ENCODE measurements at regions not wholly inside any gene's neighbourhood (a gene's known extent, or its start where the extent isn't known, plus 50 kb on each side); places are given as distances from the start of the nearest gene placed in this dataset.

DNA sequence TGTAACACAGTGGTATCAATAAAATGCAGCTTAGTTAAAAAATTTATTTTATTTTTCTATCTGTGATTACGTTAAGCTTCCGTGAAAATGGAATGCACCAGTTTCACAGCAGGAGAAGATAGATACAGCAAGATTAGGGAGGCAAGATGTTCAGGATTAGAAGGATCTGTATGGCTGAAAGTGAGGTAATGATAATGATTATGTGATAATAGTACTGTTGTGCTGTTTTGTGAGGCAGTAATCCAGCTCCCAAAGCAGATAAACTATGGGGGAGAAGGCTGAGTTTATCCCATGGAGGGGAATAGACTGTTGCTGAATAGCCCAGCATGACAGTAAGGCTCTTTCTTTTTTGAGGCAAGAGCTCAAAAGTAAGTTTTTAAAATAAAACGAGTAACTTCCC lies 216.1 kb upstream of the PRPS1L1 start:
- DNase-seq (ENCODE audit: low read depth) = no peak

- DNase-seq (ENCODE audit: low read depth) = no peak
These were observed 222.5 kb upstream of the PRPS1L1 start for GRCh38 chr7:18250133-18250532.

GRCh38 chr7:18257711-18258110 lies 230.1 kb upstream of the PRPS1L1 start:
- no peak for DNase-seq (ENCODE audit: low read depth)

GRCh38 chr7:18262058-18262457 lies 233.5 kb upstream of the HDAC9 start:
- DNase-seq (ENCODE audit: low read depth) = no peak

DNA sequence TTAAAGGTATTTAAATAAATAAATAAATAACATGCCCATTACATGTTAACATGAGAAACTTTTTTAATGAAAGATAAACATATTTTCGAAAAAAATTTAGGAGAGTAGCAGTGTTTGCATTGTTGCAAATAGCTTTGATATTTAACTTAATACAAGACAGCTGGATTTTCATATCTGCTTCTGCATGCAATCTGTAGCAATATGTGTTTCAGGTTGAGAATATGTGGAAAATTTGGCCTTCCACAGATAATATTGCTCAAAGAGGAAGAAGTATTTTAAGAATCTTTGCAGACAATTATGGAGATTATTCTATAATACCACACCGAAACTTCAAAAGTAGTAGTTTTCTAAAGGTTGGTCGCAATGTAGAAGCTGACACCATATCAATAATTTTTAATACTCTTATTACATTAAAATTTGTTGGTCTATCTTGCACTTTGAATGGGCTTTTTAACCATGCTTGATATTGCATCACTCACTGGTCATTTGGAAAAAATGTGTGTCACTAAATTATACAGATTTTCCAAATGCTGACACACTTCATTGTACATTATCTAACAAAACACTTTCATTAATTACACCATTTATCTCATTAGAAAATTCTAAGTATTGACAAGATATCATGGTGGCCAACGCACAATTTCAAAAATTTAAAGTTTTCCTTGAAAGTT lies 229.8 kb upstream of the HDAC9 start:
- no peak for DNase-seq (ENCODE audit: low read depth)

- no peak for DNase-seq (ENCODE audit: low read depth)
These were observed 227.0 kb upstream of the HDAC9 start for GRCh38 chr7:18268571-18268970.

- no peak for DNase-seq (ENCODE audit: low read depth)
These were observed 219.2 kb upstream of the HDAC9 start for GRCh38 chr7:18276380-18276779.

DNA sequence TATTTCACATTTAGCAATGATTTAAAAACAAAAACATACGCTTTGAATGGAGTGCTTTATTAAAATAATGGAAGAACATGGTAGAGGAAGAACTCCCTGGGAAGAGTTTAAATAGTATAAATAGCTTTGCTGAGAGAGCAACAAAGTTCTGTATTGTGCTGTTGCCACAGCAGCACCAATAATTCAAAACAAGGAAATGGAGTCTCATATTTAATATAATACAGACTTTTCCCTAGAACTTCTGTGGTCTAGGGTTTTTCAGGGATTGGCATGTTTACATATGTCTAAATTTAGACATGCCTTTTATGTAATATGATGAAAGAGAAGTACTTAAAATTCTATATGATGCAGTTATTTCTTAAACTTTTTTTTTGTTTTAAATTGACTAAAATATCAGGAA lies 217.2 kb upstream of the HDAC9 start:
- no peak for DNase-seq (ENCODE audit: low read depth)

- no peak for DNase-seq (ENCODE audit: low read depth)
These were observed 212.5 kb upstream of the HDAC9 start for GRCh38 chr7:18283045-18283444.

DNA sequence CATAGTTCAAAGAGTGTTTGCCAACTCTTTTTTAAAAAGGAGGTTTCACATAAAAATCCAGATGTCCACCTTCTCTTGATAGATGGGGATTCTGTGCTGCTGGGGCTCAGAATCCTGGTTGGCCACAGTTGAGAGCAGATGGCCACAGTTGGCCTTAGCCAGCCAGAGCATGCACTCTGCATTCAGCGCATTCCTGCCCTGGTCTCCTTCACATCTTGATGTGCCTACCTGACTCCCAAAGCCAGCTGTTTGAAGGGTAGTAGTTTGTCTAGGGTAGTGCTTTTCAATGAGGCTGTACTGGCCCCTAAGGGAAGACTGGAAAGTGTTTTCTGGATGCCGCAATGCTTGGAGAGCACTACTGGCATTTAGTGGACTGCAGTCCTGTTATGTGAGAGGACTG lies 208.1 kb upstream of the HDAC9 start:
- DNase-seq (ENCODE audit: low read depth) = no peak

GRCh38 chr7:18288322-18289037 lies 207.1 kb upstream of the HDAC9 start:
- no peak for DNase-seq (ENCODE audit: low read depth)

DNA sequence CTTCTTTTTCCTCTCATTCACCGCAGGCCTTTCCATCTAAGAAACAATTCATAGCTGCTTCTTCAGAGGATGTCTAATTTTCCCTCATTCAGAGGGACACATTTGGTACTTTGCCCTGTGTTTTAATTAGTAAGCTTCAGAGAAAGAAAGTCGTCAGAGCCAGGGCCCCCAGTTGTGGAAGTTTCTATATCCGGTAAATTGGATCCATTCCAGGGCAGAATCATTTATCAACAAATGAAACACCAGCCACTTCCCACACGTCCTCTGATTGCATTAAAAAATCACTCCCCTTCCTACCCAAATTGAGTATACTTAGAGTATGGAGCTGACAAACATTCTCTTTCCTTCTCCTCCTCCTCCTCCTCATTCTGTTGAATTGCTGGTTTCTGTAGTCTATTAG lies 205.8 kb upstream of the HDAC9 start:
- DNase-seq (ENCODE audit: low read depth) = no peak

GRCh38 chr7:18290223-18290622 lies 205.3 kb upstream of the HDAC9 start:
- no peak for DNase-seq (ENCODE audit: low read depth)

- DNase-seq (ENCODE audit: low read depth) = no peak
These were observed 204.7 kb upstream of the HDAC9 start for GRCh38 chr7:18290865-18291264.

- no peak for DNase-seq (ENCODE audit: low read depth)
These were observed 203.0 kb upstream of the HDAC9 start for GRCh38 chr7:18292584-18292983.

GRCh38 chr7:18293759-18294158 lies 201.8 kb upstream of the HDAC9 start:
- DNase-seq (ENCODE audit: low read depth) = no peak

- DNase-seq (ENCODE audit: low read depth) = no peak
These were observed 201.1 kb upstream of the HDAC9 start for GRCh38 chr7:18294411-18294810.

GRCh38 chr7:18295781-18296423 lies 199.6 kb upstream of the HDAC9 start:
- no peak for DNase-seq (ENCODE audit: low read depth)

GRCh38 chr7:18302097-18302496 lies 193.5 kb upstream of the HDAC9 start:
- no peak for DNase-seq (ENCODE audit: low read depth)

DNA sequence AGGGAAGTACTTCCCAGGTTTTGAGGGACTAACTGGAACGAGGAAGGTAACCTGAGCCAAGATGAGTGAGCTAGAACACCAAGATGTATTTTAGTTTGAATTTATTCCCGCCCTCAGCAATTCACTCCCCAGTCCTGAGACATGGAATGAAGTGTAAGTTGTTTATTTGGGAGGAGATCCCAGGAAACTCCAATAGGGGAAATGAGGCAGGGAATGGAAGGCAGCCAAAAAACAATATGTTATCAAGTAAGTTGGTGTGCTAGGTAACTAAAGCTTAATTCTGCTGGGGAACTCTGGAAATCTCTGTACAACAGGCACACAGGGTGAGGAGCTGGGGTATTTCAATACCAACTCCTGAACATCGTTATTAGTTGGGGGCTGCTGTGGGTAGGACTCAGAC lies 189.7 kb upstream of the HDAC9 start:
- no peak for DNase-seq (ENCODE audit: low read depth)

DNA sequence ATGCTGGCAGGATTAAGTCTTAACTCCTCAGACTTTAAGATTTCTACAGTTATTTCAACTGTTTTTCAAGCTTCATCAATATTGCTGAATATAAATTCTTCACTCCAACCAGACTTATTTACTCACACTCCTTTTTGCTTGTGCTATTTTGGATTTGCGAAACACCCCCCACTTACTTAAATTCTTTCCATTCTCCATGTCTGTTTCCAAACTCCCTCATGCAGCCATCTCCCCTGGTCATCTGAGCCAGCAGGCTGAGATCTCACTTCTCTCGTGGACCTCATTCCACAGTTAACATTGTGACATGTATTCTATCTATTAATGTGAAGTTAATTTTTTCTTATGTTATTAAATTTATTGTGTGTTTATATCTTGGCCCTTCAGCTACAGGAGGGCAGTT lies 188.9 kb upstream of the HDAC9 start:
- DNase-seq (ENCODE audit: low read depth) = no peak

DNA sequence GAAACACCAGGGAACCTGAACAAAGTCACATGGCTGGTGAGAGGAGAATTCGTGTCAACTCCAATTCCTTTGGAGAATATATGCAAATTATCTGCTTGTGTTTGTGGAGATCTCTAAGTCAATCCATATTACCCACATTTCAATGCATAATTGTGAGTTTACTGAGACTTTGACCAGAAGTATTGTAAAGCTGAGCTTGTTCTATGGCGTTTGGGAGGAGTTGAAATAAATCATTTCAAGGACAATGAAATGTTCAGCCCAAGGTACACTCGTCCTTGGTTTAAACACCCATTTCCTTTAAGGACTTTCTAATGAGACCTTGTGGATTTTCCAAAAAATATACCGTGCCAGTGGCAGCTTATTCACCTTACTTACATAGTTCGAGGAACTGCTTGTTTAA lies 186.6 kb upstream of the HDAC9 start:
- DNase-seq (ENCODE audit: low read depth) = no peak

DNA sequence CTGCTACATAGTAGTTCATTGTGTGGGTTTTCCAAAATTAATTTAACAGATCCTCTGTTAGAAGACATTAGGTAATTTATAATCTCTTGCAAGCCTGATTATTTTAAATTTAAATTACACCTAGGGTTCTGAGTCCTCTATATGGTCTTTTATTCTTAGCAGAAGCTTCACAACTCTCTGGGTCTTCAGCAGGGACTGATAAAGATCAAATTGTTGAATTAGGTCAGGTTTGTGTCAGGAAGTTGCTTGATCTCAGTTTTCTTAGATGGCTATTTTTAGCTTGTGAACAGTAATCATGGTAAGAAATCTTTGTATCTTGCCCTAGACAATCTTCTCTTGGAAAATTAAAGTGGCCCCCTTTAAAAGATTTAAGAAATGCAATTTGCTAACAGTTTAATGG lies 183.1 kb upstream of the HDAC9 start:
- no peak for DNase-seq (ENCODE audit: low read depth)

DNA sequence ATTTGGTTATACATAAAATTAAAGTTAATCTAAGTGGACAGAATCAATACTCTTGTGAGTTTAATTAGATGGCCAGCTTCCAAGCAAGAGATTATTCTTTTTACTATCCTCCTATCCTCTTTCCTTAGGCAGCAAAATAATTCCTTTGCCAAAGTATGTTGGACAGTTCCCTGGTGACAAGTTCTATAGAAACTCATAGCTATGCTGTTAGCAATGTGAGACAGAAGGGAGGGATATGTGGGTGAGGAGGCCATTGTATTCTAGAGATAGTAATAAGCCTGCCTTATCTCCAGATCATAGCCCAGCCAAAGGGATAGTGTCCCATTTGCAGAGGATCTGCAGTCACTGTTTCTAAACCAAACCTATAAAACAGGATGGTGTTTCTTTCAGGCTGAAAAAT lies 181.6 kb upstream of the HDAC9 start:
- no peak for DNase-seq (ENCODE audit: low read depth)
